Pancreas (tissue), 10 donors: ENCODE measurements at regions not wholly inside any gene's neighbourhood (a gene's known extent, or its start where the extent isn't known, plus 50 kb on each side); places are given as distances from the start of the nearest gene placed in this dataset.
A peak's percentile ranks its signal among the peaks of the same experiment; 100 is the strongest.

Experiments used
- ATAC-seq, 4 donors: fragments of 200-7000 bp; cut with Tn5 transposase; one replicate each; pipeline versions ENCODE4 v1.8.0 to v1.9.1; 2020; ENCODE audit warnings: mild to moderate bottlenecking in 4 of 4, moderate library complexity in 4 of 4
- DNase-seq, 6 donors: peaks; one replicate each; pipeline ENCODE4 v3.0.0-alpha.2; 2020
- FAIRE-seq: peaks from 2 replicates; lab custom pipeline; 2012; peaks lifted over from hg19 to GRCh38; lab: Jason Lieb, UNC
- H3K27ac ChIP-seq, 4 donors: fragments of 200-600 bp; sonication (generic); 1 replicate in 3 of 4; 2 replicates in 1 of 4; pipeline versions ENCODE4 v1.5.0 to v1.8.0; 2020
- H3K27me3 ChIP-seq, 4 donors: fragments of 200-600 bp; one replicate each; pipeline ENCODE4 v1.8.0; 2021
- H3K36me3 ChIP-seq, 3 donors: fragments of 200-600 bp; sonication (generic) in 1 of 3; one replicate each; pipeline versions ENCODE4 v1.5.0 to v1.8.0; 2020 to 2021
- H3K4me1 ChIP-seq, 3 donors: fragments of 200-600 bp; one replicate each; pipeline ENCODE4 v1.8.0; 2021
- H3K4me3 ChIP-seq, 4 donors: fragments of 200-600 bp; sonication (generic) in 2 of 4; one replicate each; pipeline versions ENCODE4 v1.5.0 to v1.8.0; 2020 to 2021
- H3K9me3 ChIP-seq, 4 donors: fragments of 200-600 bp; one replicate each; pipeline ENCODE4 v1.8.0; 2021
- CTCF ChIP-seq, 4 donors: fragments of 200-600 bp; sonication (generic) in 3 of 4; IDR thresholded peaks; one replicate each; pipeline versions ENCODE4 v1.5.0 to v1.8.0; 2021; ENCODE audit warnings: antibody characterized with exemption in 4 of 4
- WGBS, 2 donors: extraction: QIAGEN DNeasy Blood & Tissue Kit; methylation state at CpG; one replicate each; pipeline ENCODE4 v1.1.7; 2013; 5-methylcytosine and 5-hydroxymethylcytosine counted together
- intact Hi-C, 3 donors: fragments of 100-400 bp; cut with DNase I; formaldehyde crosslinking; loops; one replicate each; pipeline versions ENCODE4 v1.11.1 to v1.14.2; 2022
- donor health status: healthy with polysubstance abuse.
- donor health status: DM: no; HTN: no; CAD: no; lungs with moderate emphysema.
- donor health status: DM: no; HTN: no; CAD: no.
- donor health status: control.
- donor health status: control.
- donor health status: Bipolar disorder and iron deficiency.
- donor health status: DM: yes; HTN: yes; CAD: no.
- donor health status: DM: no; HTN: no; CAD: no.
- donor health status: DM: no; HTN: no; CAD: no.
- donor health status: DM: yes; HTN: yes; CAD: no.

DNA sequence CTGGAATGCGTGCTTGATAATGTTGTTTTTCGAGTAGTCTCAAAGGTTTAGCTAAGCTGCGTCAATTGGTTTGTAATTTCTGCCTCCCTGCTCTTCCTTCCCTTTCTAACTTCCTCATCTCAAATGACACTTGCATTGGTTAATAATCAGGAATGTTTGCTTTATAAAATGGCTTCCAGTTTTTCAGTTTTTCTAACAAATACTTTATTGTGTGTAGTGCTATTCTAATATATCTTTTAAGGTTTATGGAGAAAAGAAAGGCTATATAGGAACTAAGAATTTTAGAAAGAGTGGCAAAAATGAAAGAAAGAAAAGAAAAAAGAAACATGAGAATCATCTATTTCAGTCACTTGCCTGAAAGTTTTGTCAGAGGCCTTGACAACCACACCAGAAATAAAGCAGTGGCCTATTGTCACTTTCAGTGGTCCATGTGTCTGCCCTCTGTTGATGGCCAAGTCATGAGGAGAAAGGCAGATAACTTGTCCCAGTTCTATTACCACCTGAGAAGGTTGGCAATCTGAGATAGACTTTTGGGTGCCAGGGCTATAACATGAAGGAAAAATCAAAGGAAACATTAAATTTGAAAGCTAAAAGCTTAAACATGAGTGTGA lies 221.9 kb upstream of the KITLG start:
- no peak overlapping the region for H3K27ac ChIP-seq
- no peak overlapping the region for H3K4me3 ChIP-seq
- no peak for TF ChIP-seq CTCF (IDR thresholded peaks at IDR 0.05)
- intact Hi-C loops = no loop called here
- no peak for ATAC-seq
- no peaks in the 10 kb centered on the region for H3K36me3 ChIP-seq
- no peak for FAIRE-seq
- H3K27me3 ChIP-seq = no peaks in the 10 kb centered on the region
- H3K9me3 ChIP-seq = no peaks in the 10 kb centered on the region
- H3K4me1 ChIP-seq = no peaks in the 10 kb centered on the region
- 86 to 90% methylated on average over 3 of the region's 3 CpGs for WGBS, 2 donors
- no peak for DNase-seq

DNA sequence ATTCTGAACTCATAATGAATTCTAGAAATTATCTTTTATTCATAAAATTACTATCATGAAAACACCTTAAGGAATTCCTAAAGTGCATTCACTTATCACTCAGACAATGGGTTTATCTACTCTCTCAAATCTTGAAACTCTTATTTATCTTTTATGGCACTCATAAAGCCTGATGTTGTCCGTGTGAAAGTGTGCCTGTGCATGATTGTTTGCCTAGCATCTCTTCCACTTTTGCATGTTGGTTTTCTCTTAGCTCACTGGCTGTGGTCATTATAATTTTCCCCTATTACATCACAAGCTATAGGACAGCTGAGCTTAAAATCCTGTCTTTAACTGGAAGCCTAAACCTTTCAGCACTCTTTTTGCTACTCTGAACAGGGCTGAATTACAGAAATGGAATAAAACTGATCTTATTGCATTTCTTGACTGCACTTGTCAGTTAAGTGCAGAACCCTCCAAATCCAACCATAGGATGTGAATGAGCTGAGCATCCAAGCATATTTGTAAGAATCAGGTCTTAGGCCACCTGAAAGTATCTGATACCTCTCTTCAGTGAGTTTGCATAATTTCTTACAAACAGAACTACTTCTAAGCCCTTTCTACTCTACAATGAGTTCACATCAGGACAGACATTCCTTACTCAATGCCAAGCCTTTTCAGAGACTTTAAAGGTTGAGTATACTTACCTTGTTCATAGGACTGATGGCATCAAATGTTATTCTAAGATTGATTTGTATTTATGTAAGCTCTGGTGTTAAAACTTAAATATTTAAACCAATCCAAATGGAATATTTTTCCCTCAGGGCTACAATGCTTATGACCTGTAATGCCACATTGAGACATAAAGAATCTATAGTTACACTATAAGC lies 221.2 kb upstream of the KITLG start:
- Histone ChIP-seq H3K36me3 (no peaks in the 10 kb centered on the region), H3K27ac (no peak overlapping the region), H3K27me3 (no peaks in the 10 kb centered on the region), H3K4me1 (no peaks in the 10 kb centered on the region), H3K9me3 (no peaks in the 10 kb centered on the region), H3K4me3 (no peak overlapping the region)
- FAIRE-seq = no peak
- intact Hi-C loops = no loop called here
- 50 to 51% methylated on average over 1 of the region's 1 CpG for WGBS, 2 donors
- DNase-seq = no peak
- TF ChIP-seq CTCF (IDR thresholded peaks at IDR 0.05) = no peak
- no peak for ATAC-seq

DNA sequence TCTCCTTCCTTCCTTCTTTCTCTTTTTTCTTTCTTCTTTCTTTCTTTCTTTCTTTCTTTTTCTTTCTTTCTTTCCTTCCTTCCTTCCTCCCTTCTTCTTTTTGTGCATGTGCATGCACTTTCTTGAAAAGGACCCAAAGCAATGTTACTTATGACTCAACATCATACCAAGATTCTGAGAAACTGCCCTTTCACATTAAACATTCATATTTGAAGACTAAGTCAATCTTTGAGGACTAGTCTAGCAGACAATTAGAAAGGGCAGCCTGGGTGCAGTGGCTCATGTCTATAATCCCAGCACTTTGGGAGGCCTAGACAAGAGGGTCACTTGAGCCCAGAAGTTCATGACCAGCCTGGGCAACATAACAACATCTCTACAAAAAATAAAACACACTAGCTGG lies 212.8 kb upstream of the KITLG start:
- ATAC-seq (no peak), FAIRE-seq (no peak), DNase-seq (no peak)
- no peaks in the 10 kb centered on the region for H3K4me1 ChIP-seq
- H3K36me3 ChIP-seq = no peaks in the 10 kb centered on the region
- intact Hi-C loops = no loop called here
- H3K27me3 ChIP-seq = no peaks in the 10 kb centered on the region
- TF ChIP-seq CTCF (IDR thresholded peaks at IDR 0.05) = no peak
- no peak overlapping the region for H3K27ac ChIP-seq
- H3K9me3 ChIP-seq = no peaks in the 10 kb centered on the region
- H3K4me3 ChIP-seq = no peak overlapping the region

DNA sequence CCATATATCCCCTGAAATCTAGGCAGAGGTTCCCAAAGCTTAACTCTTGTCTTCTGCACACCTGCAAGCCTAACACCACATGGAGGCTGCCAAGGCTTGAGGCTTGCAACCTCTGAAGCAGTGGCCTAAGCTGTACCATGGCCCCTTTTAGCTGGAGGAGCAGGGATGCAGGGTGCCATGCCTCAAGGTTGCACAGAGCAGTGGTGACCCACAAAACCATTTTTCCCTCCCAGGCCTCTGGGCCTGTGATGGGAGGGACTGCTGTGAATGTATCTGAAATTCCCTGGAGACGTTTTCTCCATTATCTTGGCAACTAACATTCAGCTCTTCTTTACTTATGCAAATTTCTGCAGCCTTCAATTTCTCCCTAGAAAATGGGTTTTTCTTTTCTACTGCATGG lies 210.0 kb upstream of the KITLG start:
- whole genome bisulfite sequencing, 2 donors = 49 to 67% methylated on average over 1 of the region's 1 CpG
- DNase-seq (no peak), ATAC-seq (no peak), FAIRE-seq (no peak)
- Histone ChIP-seq H3K27ac (no peak overlapping the region), H3K4me1 (no peaks in the 10 kb centered on the region), H3K36me3 (no peaks in the 10 kb centered on the region), H3K27me3 (no peaks in the 10 kb centered on the region), H3K9me3 (no peaks in the 10 kb centered on the region), H3K4me3 (no peak overlapping the region)
- intact Hi-C loops = no loop called here
- TF ChIP-seq CTCF (IDR thresholded peaks at IDR 0.05) = no peak

DNA sequence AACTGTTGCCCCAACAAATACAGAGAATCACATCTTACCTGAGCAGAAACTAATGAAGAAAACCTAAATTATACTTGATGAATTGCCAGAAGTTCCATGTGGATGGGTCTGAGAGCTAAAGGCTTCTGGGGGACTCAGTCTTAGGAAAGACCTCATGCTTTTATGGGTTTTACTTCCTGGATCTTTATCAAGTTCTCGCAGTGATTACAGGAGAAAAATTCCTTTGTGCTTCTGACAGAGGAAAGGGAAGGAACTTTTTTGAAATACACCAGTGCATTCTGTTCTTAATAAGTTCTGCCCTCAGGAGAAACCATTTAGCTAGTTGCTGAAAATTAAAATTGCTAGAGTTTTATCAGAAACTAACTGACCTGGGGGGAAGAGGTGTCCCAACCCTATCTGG lies 203.9 kb upstream of the KITLG start:
- no peak overlapping the region for H3K4me3 ChIP-seq
- H3K4me1 ChIP-seq = peaks cover 0 to 3% (median 0%) of the 10 kb centered on the region in 3 donors
- FAIRE-seq = no peak
- no peak for DNase-seq
- no peaks in the 10 kb centered on the region for H3K36me3 ChIP-seq
- no peak for TF ChIP-seq CTCF (IDR thresholded peaks at IDR 0.05)
- no peak overlapping the region for H3K27ac ChIP-seq
- 50 to 61% methylated on average over 1 of the region's 1 CpG for WGBS, 2 donors
- H3K27me3 ChIP-seq = no peaks in the 10 kb centered on the region
- H3K9me3 ChIP-seq = no peaks in the 10 kb centered on the region
- ATAC-seq = peak in 1 of 4 donors; percentile 29
- intact Hi-C loops = no loop called here
